ENCODE measurements at regions not wholly inside any gene's neighbourhood (a gene's known extent, or its start where the extent isn't known, plus 50 kb on each side); places are given as distances from the start of the nearest gene placed in this dataset.

DNA sequence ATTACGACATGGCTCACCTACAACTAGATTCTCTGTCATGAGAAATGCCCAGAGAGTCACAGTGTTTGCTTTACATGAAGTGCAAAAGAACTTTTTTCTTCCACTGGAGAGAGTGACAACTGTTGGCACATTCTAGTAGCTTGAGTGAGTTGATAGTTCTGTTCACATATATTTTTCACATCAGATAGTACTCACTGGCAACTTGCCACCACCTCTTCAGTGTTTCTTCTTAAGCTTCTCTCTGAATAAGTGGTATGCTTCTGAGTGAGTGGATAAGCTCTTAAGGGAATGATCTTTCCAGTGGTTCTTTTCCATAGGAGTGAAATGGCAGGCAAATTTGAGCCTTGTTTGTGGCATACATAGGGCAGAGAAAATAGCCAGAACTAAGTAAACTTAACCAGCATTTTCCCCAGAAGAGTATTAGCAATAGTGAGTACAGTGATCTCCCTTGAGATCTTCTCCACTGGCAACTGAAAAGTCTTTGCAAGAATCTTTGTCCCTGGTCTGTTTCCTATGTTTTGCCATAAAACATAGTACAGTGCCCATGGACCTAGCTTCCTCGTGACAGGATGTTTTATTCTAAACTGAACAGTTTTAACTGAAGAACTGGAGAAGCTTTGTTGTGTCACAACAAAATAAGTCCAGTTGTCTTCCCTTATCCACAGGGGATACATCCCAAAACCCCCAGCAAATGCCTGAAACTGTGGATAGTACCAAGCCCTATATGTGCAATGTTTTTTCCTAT, 125.4 kb upstream of the CDK13 start:
- BruUV-seq (replicated peaks), result no TSS peak
- ChIA-PET CTCF (no interaction called here), POLR2A (no interaction called here)
- Histone ChIP-seq H4K20me1 (replicated peaks; ENCODE audit: control insufficient read depth, extremely low read depth, insufficient read depth, low read length) (no peaks in the 10 kb centered on the region), H3K27me3 (ENCODE audit: control insufficient read depth in 2 of 2, insufficient read depth in 2 of 2, low read length in 2 of 2) (peaks cover 12 to 34% of the 10 kb centered on the region in 2 experiments), H3K4me3 (replicated peaks in 1 of 3; ENCODE audit: insufficient read depth in 1 of 3, low read depth in 1 of 3, low read length in 3 of 3) (no peak overlapping the region), H3K9me3 (replicated peaks; ENCODE audit: control insufficient read depth, insufficient read depth, low read length) (no peaks in the 10 kb centered on the region), H2AFZ (ENCODE audit: low read depth, low read length) (no peak overlapping the region), H3K9me1 (replicated peaks; ENCODE audit: control insufficient read depth, extremely low read depth, insufficient read depth, low read length) (no peaks in the 10 kb centered on the region), H3K4me2 (ENCODE audit: insufficient read depth, low read length) (no peak overlapping the region), H3K36me3 (ENCODE audit: control insufficient read depth in 2 of 2, extremely low read depth in 1 of 2, insufficient read depth in 2 of 2, low read length in 2 of 2) (no peaks in the 10 kb centered on the region), H3K79me2 (ENCODE audit: control insufficient read depth, insufficient read depth, low read length) (no peaks in the 10 kb centered on the region), H3K9ac (replicated peaks; ENCODE audit: extremely low read depth, insufficient read depth, low read length) (no peak overlapping the region), H3K4me1 (ENCODE audit: control insufficient read depth, extremely low read depth, insufficient read depth, low read length) (no peaks in the 10 kb centered on the region), H3K27ac (ENCODE audit: insufficient read depth, low read depth, low read length) (no peak overlapping the region)
- dilution Hi-C loops (cut with MboI; ENCODE audit: extremely low pct_ligation_motif_present, low sequenced_read_pairs), result no loop called here
- DNase-seq (ENCODE audit: low read depth, low spot score) (no peak), FAIRE-seq (no peak)
- TF ChIP-seq, protein P1, sequence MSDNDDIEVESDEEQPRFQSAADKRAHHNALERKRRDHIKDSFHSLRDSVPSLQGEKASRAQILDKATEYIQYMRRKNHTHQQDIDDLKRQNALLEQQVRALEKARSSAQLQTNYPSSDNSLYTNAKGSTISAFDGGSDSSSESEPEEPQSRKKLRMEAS (IDR thresholded peaks at IDR 0.05; ENCODE audit: insufficient read depth, insufficient read length), result no peak
- TF ChIP-seq POLR2A (IDR thresholded peaks at IDR 0.05; ENCODE audit: low read depth, low read length), result no peak
- TF ChIP-seq, protein P2, sequence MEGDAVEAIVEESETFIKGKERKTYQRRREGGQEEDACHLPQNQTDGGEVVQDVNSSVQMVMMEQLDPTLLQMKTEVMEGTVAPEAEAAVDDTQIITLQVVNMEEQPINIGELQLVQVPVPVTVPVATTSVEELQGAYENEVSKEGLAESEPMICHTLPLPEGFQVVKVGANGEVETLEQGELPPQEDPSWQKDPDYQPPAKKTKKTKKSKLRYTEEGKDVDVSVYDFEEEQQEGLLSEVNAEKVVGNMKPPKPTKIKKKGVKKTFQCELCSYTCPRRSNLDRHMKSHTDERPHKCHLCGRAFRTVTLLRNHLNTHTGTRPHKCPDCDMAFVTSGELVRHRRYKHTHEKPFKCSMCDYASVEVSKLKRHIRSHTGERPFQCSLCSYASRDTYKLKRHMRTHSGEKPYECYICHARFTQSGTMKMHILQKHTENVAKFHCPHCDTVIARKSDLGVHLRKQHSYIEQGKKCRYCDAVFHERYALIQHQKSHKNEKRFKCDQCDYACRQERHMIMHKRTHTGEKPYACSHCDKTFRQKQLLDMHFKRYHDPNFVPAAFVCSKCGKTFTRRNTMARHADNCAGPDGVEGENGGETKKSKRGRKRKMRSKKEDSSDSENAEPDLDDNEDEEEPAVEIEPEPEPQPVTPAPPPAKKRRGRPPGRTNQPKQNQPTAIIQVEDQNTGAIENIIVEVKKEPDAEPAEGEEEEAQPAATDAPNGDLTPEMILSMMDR (IDR thresholded peaks at IDR 0.05; ENCODE audit: extremely low read depth in 1 of 2, insufficient read depth in 1 of 2, low read depth in 1 of 2, low read length in 2 of 2), result no peak
- TF ChIP-seq JUN (IDR thresholded peaks at IDR 0.05; ENCODE audit: borderline replicate concordance, insufficient read depth, insufficient read length, low read depth), result no peak
- TF ChIP-seq POLR2AphosphoS5 (IDR thresholded peaks at IDR 0.05; ENCODE audit: insufficient read depth, low read depth, low read length), result no peak
- no peak for TF ChIP-seq EZH2 (IDR thresholded peaks at IDR 0.05; ENCODE audit: borderline replicate concordance, low read depth, low read length, severe bottlenecking)
- TF ChIP-seq FOS (IDR thresholded peaks at IDR 0.05; ENCODE audit: borderline replicate concordance, insufficient read depth, low read length), result no peak
- no peak for TF ChIP-seq GATA2 (IDR thresholded peaks at IDR 0.05; ENCODE audit: insufficient read depth, insufficient read length, low read depth, low read length)
- TF ChIP-seq MYC (IDR thresholded peaks at IDR 0.05; ENCODE audit: low read depth, low read length), result no peak
- intact Hi-C loops (cut with micrococcal nuclease), result no loop called here

All from endothelial cell of umbilical vein (primary cell).